GM23338 (cell line): ENCODE measurements at regions not wholly inside any gene's neighbourhood (a gene's known extent, or its start where the extent isn't known, plus 50 kb on each side); places are given as distances from the start of the nearest gene placed in this dataset.

Experiments used
- ATAC-seq: fragments of 200-7000 bp; cut with Tn5 transposase; 3 replicates; pipeline ENCODE4 v1.9.1; 2020
- DNase-seq: peaks from one replicate; pipeline ENCODE4 v3.0.0-alpha.2; 2015; ENCODE audit warnings: low spot score
- H2AFZ ChIP-seq: fragments of 200-600 bp; sonication (generic); 2 replicates; pipeline ENCODE4 v1.8.0; 2016; ENCODE audit warnings: antibody characterized with exemption, mild to moderate bottlenecking, moderate library complexity
- H3F3A ChIP-seq: fragments of 200-600 bp; sonication (generic); replicated peaks from 2 replicates; pipeline ENCODE4 v1.8.0; 2017; ENCODE audit warnings: antibody characterized with exemption, mixed run types, low read depth
- H3K27ac ChIP-seq: fragments of 200-600 bp; sonication (generic); 2 replicates; pipeline ENCODE4 v1.6.1; 2016; ENCODE audit warnings: low read depth
- H3K27me3 ChIP-seq: fragments of 200-600 bp; sonication (generic); 2 replicates; pipeline ENCODE4 v1.8.0; 2016; ENCODE audit warnings: mild to moderate bottlenecking, mixed run types, moderate library complexity; ENCODE audit not compliant: insufficient read depth
- H3K36me3 ChIP-seq: fragments of 200-600 bp; sonication (generic); 2 replicates; pipeline ENCODE4 v1.8.0; 2016; ENCODE audit warnings: mild to moderate bottlenecking; ENCODE audit not compliant: insufficient read depth
- H3K4me1 ChIP-seq: fragments of 200-600 bp; sonication (generic); 2 replicates; pipeline ENCODE4 v1.8.0; 2016; ENCODE audit warnings: mild to moderate bottlenecking, moderate library complexity; ENCODE audit not compliant: insufficient read depth
- H3K4me2 ChIP-seq: fragments of 200-600 bp; sonication (generic); 2 replicates; pipeline ENCODE4 v1.7.1; 2017; ENCODE audit warnings: mixed run types
- H3K4me3 ChIP-seq: fragments of 200-600 bp; sonication (generic); 2 replicates; pipeline ENCODE4 v1.6.1; 2016; ENCODE audit warnings: mixed run types
- H3K79me2 ChIP-seq: fragments of 200-600 bp; sonication (generic); replicated peaks from 2 replicates; pipeline ENCODE4 v1.8.0; 2017; ENCODE audit warnings: mild to moderate bottlenecking; ENCODE audit not compliant: insufficient read depth
- H3K9me2 ChIP-seq: fragments of 200-600 bp; sonication (generic); 2 replicates; pipeline ENCODE4 v1.8.0; 2017; ENCODE audit not compliant: insufficient read depth
- H4K20me1 ChIP-seq: fragments of 200-600 bp; sonication (generic); replicated peaks from 2 replicates; pipeline ENCODE4 v1.8.0; 2017; ENCODE audit warnings: mild to moderate bottlenecking; ENCODE audit not compliant: insufficient read depth
- H3K27ac Mint-ChIP-seq: 2 replicates; pipeline ENCODE4 v1.8.0; 2020; ENCODE audit warnings: inconsistent platforms, mild to moderate bottlenecking, moderate library complexity, mixed read lengths
- H3K27me3 Mint-ChIP-seq: 3 replicates; pipeline ENCODE4 v1.8.0; 2022; ENCODE audit warnings: low read depth, mild to moderate bottlenecking, moderate library complexity, mixed read lengths, inconsistent platforms; ENCODE audit not compliant: insufficient read depth, poor library complexity
- H3K36me3 Mint-ChIP-seq: 3 replicates; pipeline ENCODE4 v1.8.0; 2021; ENCODE audit warnings: low read depth, mild to moderate bottlenecking, inconsistent platforms, moderate library complexity, mixed read lengths
- H3K4me1 Mint-ChIP-seq: 3 replicates; pipeline ENCODE4 v1.8.0; 2020; ENCODE audit warnings: mild to moderate bottlenecking, inconsistent platforms, mixed read lengths
- H3K4me3 Mint-ChIP-seq: 3 replicates; pipeline ENCODE4 v1.8.0; 2021; ENCODE audit warnings: moderate library complexity, mild to moderate bottlenecking, inconsistent platforms, mixed read lengths
- H3K9me3 Mint-ChIP-seq: 3 replicates; pipeline ENCODE4 v1.8.0; 2020; ENCODE audit warnings: moderate library complexity, mild to moderate bottlenecking, inconsistent platforms, mixed read lengths
- EZH2phosphoT487 ChIP-seq: fragments of 200-600 bp; sonication (generic); IDR thresholded peaks from one replicate; pipeline ENCODE4 v1.8.1; 2018; ENCODE audit warnings: antibody characterized with exemption; ENCODE audit not compliant: unreplicated experiment
- ZNF114 ChIP-seq: fragments of 250-450 bp; sonication (Bioruptor Pico); IDR thresholded peaks from 2 replicates; pipeline ENCODE4 v1.5.0; 2020; ENCODE audit warnings: mild to moderate bottlenecking, moderate library complexity
- ZNF331 ChIP-seq: fragments of 250-450 bp; sonication (Bioruptor Pico); IDR thresholded peaks from 2 replicates; pipeline ENCODE4 v1.5.0; 2020; ENCODE audit warnings: low read depth, mild to moderate bottlenecking, moderate library complexity
- ZNF462 ChIP-seq: fragments of 250-450 bp; sonication (Bioruptor Pico); IDR thresholded peaks from 2 replicates; pipeline ENCODE4 v1.5.0; 2020; ENCODE audit warnings: mild to moderate bottlenecking, moderate library complexity
- TF ChIP-seq, protein P1 (sequence below), 2 experiments: fragments of 200-600 bp in 1 of 2; sonication (generic) in 1 of 2; conservative IDR thresholded peaks; 2 replicates each; pipeline versions ENCODE4 v1.5.1 to v1.6.1; 2016 to 2017; ENCODE audit warnings: antibody characterized with exemption in 2 of 2, low read depth in 2 of 2, mild to moderate bottlenecking in 2 of 2, moderate library complexity in 1 of 2
- TF ChIP-seq, protein P2 (sequence below): IDR thresholded peaks from 2 replicates; pipeline ENCODE4 v1.6.1; 2016; ENCODE audit warnings: antibody characterized with exemption

DNA sequence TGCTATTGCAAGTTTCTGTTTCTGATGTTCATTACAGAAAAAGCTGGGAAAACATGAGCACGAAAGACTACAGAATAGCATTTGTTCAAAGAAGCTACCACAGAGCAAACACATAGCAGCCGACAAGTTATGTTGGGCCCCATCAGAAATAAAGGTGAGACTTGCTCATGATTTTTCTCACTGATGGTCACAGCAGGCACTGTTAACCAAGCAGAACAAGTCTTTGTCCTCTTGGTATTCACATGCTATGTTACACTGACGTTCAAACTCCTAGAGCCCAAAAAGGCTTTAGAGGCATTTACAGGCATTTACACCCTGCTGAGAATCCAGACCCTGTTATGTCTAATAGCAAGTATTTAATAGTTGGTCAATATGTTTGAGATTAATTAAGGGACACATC is 235.0 kb upstream of the HNMT start:
- no peak for ATAC-seq
- Histone ChIP-seq H3K4me2 (no peak overlapping the region), H2AFZ (no peak overlapping the region), H3K4me3 (no peak overlapping the region), H3K9me2 (no peaks in the 10 kb centered on the region), H3K79me2 (no peaks in the 10 kb centered on the region), H3K27me3 (no peaks in the 10 kb centered on the region), H3K4me1 (no peaks in the 10 kb centered on the region), H3F3A (no peaks in the 10 kb centered on the region), H3K36me3 (no peaks in the 10 kb centered on the region), H3K27ac (no peak overlapping the region), H4K20me1 (no peaks in the 10 kb centered on the region)
- no peaks in the 10 kb centered on the region for H3K27me3 Mint-ChIP-seq
- peaks cover 2% of the 10 kb centered on the region; the same call in 1 of the 3 replicates for H3K36me3 Mint-ChIP-seq
- DNase-seq: no peak
- no peak overlapping the region for H3K27ac Mint-ChIP-seq
- peaks cover 3% of the 10 kb centered on the region; the same call in 2 of the 3 replicates for H3K9me3 Mint-ChIP-seq
- H3K4me1 Mint-ChIP-seq: peaks cover 28% of the 10 kb centered on the region
- no peak for TF ChIP-seq ZNF114 (CRISPR knock-in tag)
- TF ChIP-seq, protein P1, sequence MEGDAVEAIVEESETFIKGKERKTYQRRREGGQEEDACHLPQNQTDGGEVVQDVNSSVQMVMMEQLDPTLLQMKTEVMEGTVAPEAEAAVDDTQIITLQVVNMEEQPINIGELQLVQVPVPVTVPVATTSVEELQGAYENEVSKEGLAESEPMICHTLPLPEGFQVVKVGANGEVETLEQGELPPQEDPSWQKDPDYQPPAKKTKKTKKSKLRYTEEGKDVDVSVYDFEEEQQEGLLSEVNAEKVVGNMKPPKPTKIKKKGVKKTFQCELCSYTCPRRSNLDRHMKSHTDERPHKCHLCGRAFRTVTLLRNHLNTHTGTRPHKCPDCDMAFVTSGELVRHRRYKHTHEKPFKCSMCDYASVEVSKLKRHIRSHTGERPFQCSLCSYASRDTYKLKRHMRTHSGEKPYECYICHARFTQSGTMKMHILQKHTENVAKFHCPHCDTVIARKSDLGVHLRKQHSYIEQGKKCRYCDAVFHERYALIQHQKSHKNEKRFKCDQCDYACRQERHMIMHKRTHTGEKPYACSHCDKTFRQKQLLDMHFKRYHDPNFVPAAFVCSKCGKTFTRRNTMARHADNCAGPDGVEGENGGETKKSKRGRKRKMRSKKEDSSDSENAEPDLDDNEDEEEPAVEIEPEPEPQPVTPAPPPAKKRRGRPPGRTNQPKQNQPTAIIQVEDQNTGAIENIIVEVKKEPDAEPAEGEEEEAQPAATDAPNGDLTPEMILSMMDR (conservative IDR thresholded peaks at IDR 0.05; ENCODE audit: low read depth in 2 of 2): no peak
- no peak overlapping the region for H3K4me3 Mint-ChIP-seq

- Histone ChIP-seq H4K20me1 (no peaks in the 10 kb centered on the region), H3F3A (no peaks in the 10 kb centered on the region), H2AFZ (no peak overlapping the region), H3K36me3 (no peaks in the 10 kb centered on the region), H3K4me1 (peaks cover 2% of the 10 kb centered on the region; the same call in 1 of the 2 replicates), H3K9me2 (no peaks in the 10 kb centered on the region), H3K27ac (no peak overlapping the region), H3K27me3 (no peaks in the 10 kb centered on the region), H3K4me2 (no peak overlapping the region), H3K4me3 (no peak overlapping the region), H3K79me2 (no peaks in the 10 kb centered on the region)
- H3K4me1 Mint-ChIP-seq: peaks cover 10% of the 10 kb centered on the region
- peaks cover 4% of the 10 kb centered on the region; the same call in 2 of the 3 replicates for H3K9me3 Mint-ChIP-seq
- H3K4me3 Mint-ChIP-seq: no peak overlapping the region
- no peaks in the 10 kb centered on the region for H3K36me3 Mint-ChIP-seq
- DNase-seq (no peak), ATAC-seq (no peak)
- H3K27me3 Mint-ChIP-seq: no peaks in the 10 kb centered on the region
- H3K27ac Mint-ChIP-seq: no peak overlapping the region
- TF ChIP-seq, protein P2, sequence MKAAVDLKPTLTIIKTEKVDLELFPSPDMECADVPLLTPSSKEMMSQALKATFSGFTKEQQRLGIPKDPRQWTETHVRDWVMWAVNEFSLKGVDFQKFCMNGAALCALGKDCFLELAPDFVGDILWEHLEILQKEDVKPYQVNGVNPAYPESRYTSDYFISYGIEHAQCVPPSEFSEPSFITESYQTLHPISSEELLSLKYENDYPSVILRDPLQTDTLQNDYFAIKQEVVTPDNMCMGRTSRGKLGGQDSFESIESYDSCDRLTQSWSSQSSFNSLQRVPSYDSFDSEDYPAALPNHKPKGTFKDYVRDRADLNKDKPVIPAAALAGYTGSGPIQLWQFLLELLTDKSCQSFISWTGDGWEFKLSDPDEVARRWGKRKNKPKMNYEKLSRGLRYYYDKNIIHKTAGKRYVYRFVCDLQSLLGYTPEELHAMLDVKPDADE: no peak
- no peak for TF ChIP-seq ZNF114 (CRISPR knock-in tag)
- no peak for TF ChIP-seq EZH2phosphoT487
- no peak for TF ChIP-seq ZNF462 (CRISPR knock-in tag)
- TF ChIP-seq ZNF331: no peak
- TF ChIP-seq, protein P1 (conservative IDR thresholded peaks at IDR 0.05; ENCODE audit: low read depth in 2 of 2): no peak
Measured at GRCh38 chr2:137737559-137737958, 226.7 kb upstream of the HNMT start.
